HepG2 (cell line): ENCODE measurements at regions not wholly inside any gene's neighbourhood (a gene's known extent, or its start where the extent isn't known, plus 50 kb on each side); places are given as distances from the start of the nearest gene placed in this dataset.

Experiments
- ATAC-seq: fragments of 200-7000 bp; cut with Tn5 transposase; 3 replicates; pipeline ENCODE4 v1.9.1; 2020; ENCODE audit warnings: mild to moderate bottlenecking, moderate library complexity
- BruUV-seq: library from RNA; stranded (reverse); fragments of 400-500 nt; replicated peaks from 2 replicates; lab custom pipeline; 2021; lab: Mats Ljungman, UMichigan
- CTCF ChIA-PET: fragments of 300-600 bp; formaldehyde crosslinking; extraction: SDS; loops from one replicate; lab custom pipeline; 2021; ENCODE audit warnings: low total read pairs, inconsistent platforms, low intra/inter-chr PET ratio; lab: Yijun Ruan, JAX
- POLR2A ChIA-PET: fragments of 350-600 bp; sonication (Branson Sonifier 250); formaldehyde crosslinking; loops from one replicate; lab custom pipeline; 2020; ENCODE audit warnings: antibody characterized with exemption, inconsistent platforms; lab: Yijun Ruan, JAX
- DNase-seq: peaks from one replicate; pipeline ENCODE4 v3.0.0-alpha.2; 2015; ENCODE audit warnings: low spot score
- FAIRE-seq: peaks from 3 replicates; lab custom pipeline; 2011; peaks lifted over from hg19 to GRCh38; lab: Jason Lieb, UNC
- H2AFZ ChIP-seq: one replicate; pipeline ENCODE4 v1.6.1; 2011; ENCODE audit warnings: low read length, inconsistent platforms
- H3K27ac ChIP-seq: fragments of 300-600 bp; 3 replicates; pipeline ENCODE4 v1.8.0; 2011; ENCODE audit warnings: mixed run types, mild to moderate bottlenecking, mixed read lengths, low read length, inconsistent platforms; ENCODE audit not compliant: insufficient read depth; ENCODE audit errors: extremely low read length
- H3K27me3 ChIP-seq, 2 experiments: fragments of 200-600 bp in 1 of 2; 2 replicates in 1 of 2; 3 replicates in 1 of 2; pipeline versions ENCODE4 v1.6.0 to v1.8.0; 2011; ENCODE audit warnings: low read length in 2 of 2, mild to moderate bottlenecking in 2 of 2, moderate library complexity in 2 of 2, inconsistent platforms in 1 of 2; ENCODE audit not compliant: insufficient read depth in 2 of 2, control insufficient read depth in 1 of 2
- H3K36me3 ChIP-seq, 2 experiments: fragments of 200-600 bp in 1 of 2; replicated peaks in 1 of 2; 2 replicates in 1 of 2; 3 replicates in 1 of 2; pipeline versions ENCODE4 v1.5.1 to v1.8.0; 2011; ENCODE audit warnings: low read length in 2 of 2, inconsistent platforms in 1 of 2; ENCODE audit not compliant: insufficient read depth in 2 of 2, control insufficient read depth in 1 of 2
- H3K4me1 ChIP-seq: 2 replicates; pipeline ENCODE4 v1.5.1; 2012; ENCODE audit warnings: low read length, inconsistent platforms; ENCODE audit not compliant: insufficient read depth
- H3K4me2 ChIP-seq: 2 replicates; pipeline ENCODE4 v1.6.0; 2011; ENCODE audit warnings: low read depth, low read length, inconsistent platforms
- H3K4me3 ChIP-seq, 3 experiments: fragments of 200-600 bp in 1 of 3; sonication (generic), shearing (Covaris generic) in 1 of 3; replicated peaks in 1 of 3; 2 replicates each; pipeline ENCODE4 v1.5.1; 2011 to 2016; ENCODE audit warnings: low read length in 3 of 3, inconsistent platforms in 2 of 3, low read depth in 2 of 3, mild to moderate bottlenecking in 2 of 3, control low read depth in 1 of 3, mixed read lengths in 1 of 3; ENCODE audit not compliant: insufficient read depth in 1 of 3
- H3K79me2 ChIP-seq: one replicate; pipeline ENCODE4 v1.6.1; 2011; ENCODE audit warnings: low read length, inconsistent platforms; ENCODE audit not compliant: insufficient read depth
- H3K9ac ChIP-seq: 2 replicates; pipeline ENCODE4 v1.6.0; 2011; ENCODE audit warnings: mild to moderate bottlenecking, low read depth, low read length, inconsistent platforms; ENCODE audit not compliant: insufficient read depth
- H3K9me3 ChIP-seq: 2 replicates; pipeline ENCODE4 v1.5.1; 2012; ENCODE audit warnings: mild to moderate bottlenecking, low read length
- H4K20me1 ChIP-seq: 2 replicates; pipeline ENCODE4 v1.6.0; 2011; ENCODE audit warnings: inconsistent platforms, mild to moderate bottlenecking, low read length, moderate library complexity; ENCODE audit not compliant: insufficient read depth
- CBX2 ChIP-seq, 2 experiments: fragments of 200-600 bp in 1 of 2; sonication (generic); formaldehyde crosslinking in 1 of 2; IDR thresholded peaks; 2 replicates each; pipeline versions ENCODE4 v1.7.0 to v1.8.1; 2018 to 2022; ENCODE audit warnings: low read depth in 2 of 2, low read length in 1 of 2, mild to moderate bottlenecking in 1 of 2, missing genetic modification reagents in 1 of 2
- CEBPG ChIP-seq: IDR thresholded peaks from 2 replicates; pipeline ENCODE4 v1.6.1; 2016
- ELF3 ChIP-seq: IDR thresholded peaks from 2 replicates; pipeline ENCODE4 v1.6.1; 2016; ENCODE audit warnings: missing genetic modification reagents, missing compliant biosample characterization
- NONO ChIP-seq, 2 experiments: fragments of 450-650 bp in 1 of 2; sonication (generic) in 1 of 2; formaldehyde crosslinking in 1 of 2; IDR thresholded peaks in 1 of 2; conservative IDR thresholded peaks in 1 of 2; 2 replicates each; pipeline versions ENCODE4 v1.6.1 to v1.8.0; 2017 to 2022; ENCODE audit warnings: mild to moderate bottlenecking in 1 of 2, missing genetic modification reagents in 1 of 2, moderate library complexity in 1 of 2
- POLR2AphosphoS2 ChIP-seq: IDR thresholded peaks from 2 replicates; pipeline ENCODE4 v1.6.1; 2011; ENCODE audit warnings: low read depth, low read length, improper control_type of control experiment
- TAF15 ChIP-seq: fragments of 200-400 bp; formaldehyde crosslinking; IDR thresholded peaks from one replicate; pipeline ENCODE4 v1.6.1; 2018; ENCODE audit warnings: mild to moderate bottlenecking, low read depth, low read length; ENCODE audit not compliant: poor library complexity, severe bottlenecking
- ZBTB1 ChIP-seq: sonication (generic); formaldehyde crosslinking; IDR thresholded peaks from 2 replicates; pipeline ENCODE4 v1.4.0; 2020; ENCODE audit warnings: missing genetic modification reagents, borderline replicate concordance
- ZNF253 ChIP-seq: sonication (generic); formaldehyde crosslinking; IDR thresholded peaks from 2 replicates; pipeline ENCODE4 v1.8.0; 2022; ENCODE audit warnings: mild to moderate bottlenecking, missing genetic modification reagents, borderline replicate concordance
- ZNF891 ChIP-seq: sonication (generic); formaldehyde crosslinking; IDR thresholded peaks from 2 replicates; pipeline ENCODE4 v1.5.0; 2020; ENCODE audit warnings: mild to moderate bottlenecking, missing genetic modification reagents
- WGBS: methylation state at CpG from one replicate; pipeline ENCODE4 v1.1.6; 2017; ENCODE audit warnings: low lambda C conversion rate; 5-methylcytosine and 5-hydroxymethylcytosine counted together
- in situ Hi-C: cut with HindIII; loops from 2 replicates; pipeline ENCODE4 v1.10.0; 2017; ENCODE audit warnings: low pct_unique_long_range_greater_than_20kb; ENCODE audit not compliant: extremely low pct_ligation_motif_present
- intact Hi-C: fragments of 100-400 bp; cut with micrococcal nuclease; formaldehyde crosslinking; loops from one replicate; pipeline ENCODE4 v1.10.0; 2022; ENCODE audit not compliant: unreplicated experiment

DNA sequence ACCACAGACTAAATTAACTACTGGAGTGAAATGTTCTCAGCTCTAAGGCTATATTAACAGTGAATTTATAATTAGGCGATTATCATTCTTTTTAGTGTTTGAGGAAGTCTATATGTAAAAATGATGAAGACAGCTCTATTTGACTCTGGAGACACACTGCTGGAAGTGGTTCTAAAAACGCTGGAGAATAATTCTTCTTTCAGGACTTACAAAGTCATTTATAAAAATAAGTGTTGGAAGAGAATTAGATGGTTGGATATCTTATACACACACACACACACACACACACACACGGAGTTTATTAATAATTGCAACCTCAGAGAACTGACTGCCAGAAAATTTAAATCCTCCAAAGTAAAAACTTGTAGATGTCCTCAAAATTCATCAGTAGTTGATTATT is 1171.3 kb downstream of the EFNB2 start:
- H3K79me2 ChIP-seq, result no peaks in the 10 kb centered on the region
- no peaks in the 10 kb centered on the region for H4K20me1 ChIP-seq
- no peaks in the 10 kb centered on the region for H3K4me1 ChIP-seq
- H3K9me3 ChIP-seq, result peaks cover 53% of the 10 kb centered on the region
- FAIRE-seq, result no peak
- no peak for DNase-seq
- ATAC-seq, result no peak
- 14% methylated on average over 3 of the region's 3 CpGs for WGBS
- ChIA-PET POLR2A (no interaction called here), CTCF (no interaction called here)
- intact Hi-C loops (no loop called here), in situ Hi-C loops (no loop called here)
- no peak overlapping the region for H2AFZ ChIP-seq
- no peaks in the 10 kb centered on the region for H3K36me3 ChIP-seq
- no TSS peak for BruUV-seq
- H3K9ac ChIP-seq, result no peak overlapping the region
- H3K27me3 ChIP-seq, result no peaks in the 10 kb centered on the region; a peak in 1 of 5 replicates
- no peak overlapping the region for H3K27ac ChIP-seq
- TF ChIP-seq POLR2AphosphoS2, result no peak
- TF ChIP-seq NONO (IDR thresholded peaks at IDR 0.05), result no peak
- no peak for TF ChIP-seq NONO (CRISPR knock-in tag; conservative IDR thresholded peaks at IDR 0.05)
- TF ChIP-seq ELF3 (CRISPR knock-in tag), result no peak
- TF ChIP-seq ZNF891 (CRISPR knock-in tag), result no peak
- no peak for TF ChIP-seq CEBPG (CRISPR knock-in tag)
- no peak for TF ChIP-seq ZNF253 (CRISPR knock-in tag)
- TF ChIP-seq ZBTB1 (CRISPR knock-in tag), result no peak
- no peak for TF ChIP-seq TAF15
- TF ChIP-seq CBX2 (IDR thresholded peaks at IDR 0.05; ENCODE audit: low read depth, low read length), result no peak
- TF ChIP-seq CBX2 (CRISPR knock-in tag; IDR thresholded peaks at IDR 0.05; ENCODE audit: low read depth), result no peak
- no peak overlapping the region for H3K4me2 ChIP-seq
- no peak overlapping the region for H3K4me3 ChIP-seq
